ENCODE measurements at regions not wholly inside any gene's neighbourhood (a gene's known extent, or its start where the extent isn't known, plus 50 kb on each side); places are given as distances from the start of the nearest gene placed in this dataset.

- H3K4me1 ChIP-seq: no peaks in the 10 kb centered on the region
- no peaks in the 10 kb centered on the region for H3K27me3 ChIP-seq
- H3K36me3 ChIP-seq: no peaks in the 10 kb centered on the region
- H3K9me3 ChIP-seq: peaks cover 0 to 8% of the 10 kb centered on the region in 2 donors
- H3K27ac ChIP-seq: no peak overlapping the region
- no peak for TF ChIP-seq CTCF (IDR thresholded peaks at IDR 0.05)
- no peak for DNase-seq (ENCODE audit: low spot score)
- H3K4me3 ChIP-seq: no peak overlapping the region
Measured at GRCh38 chr6:95266537-95267258, 310.6 kb upstream of the MANEA start.

GRCh38 chr6:95274686-95275235 lies 302.6 kb upstream of the MANEA start:
- Histone ChIP-seq H3K4me3 (no peak overlapping the region), H3K36me3 (no peaks in the 10 kb centered on the region), H3K27ac (no peak overlapping the region), H3K27me3 (no peaks in the 10 kb centered on the region), H3K9me3 (no peaks in the 10 kb centered on the region), H3K4me1 (no peaks in the 10 kb centered on the region)
- DNase-seq (ENCODE audit: low spot score): no peak
- TF ChIP-seq CTCF (IDR thresholded peaks at IDR 0.05): no peak

- Histone ChIP-seq H3K27me3 (no peaks in the 10 kb centered on the region), H3K36me3 (no peaks in the 10 kb centered on the region), H3K9me3 (no peaks in the 10 kb centered on the region), H3K4me3 (no peak overlapping the region), H3K27ac (no peak overlapping the region), H3K4me1 (no peaks in the 10 kb centered on the region)
- no peak for TF ChIP-seq CTCF (IDR thresholded peaks at IDR 0.05)
- no peak for DNase-seq (ENCODE audit: low spot score)
Measured at GRCh38 chr6:95279616-95280015, 297.7 kb upstream of the MANEA start.

- Histone ChIP-seq H3K4me1 (no peaks in the 10 kb centered on the region), H3K27me3 (no peaks in the 10 kb centered on the region), H3K27ac (no peak overlapping the region), H3K4me3 (no peak overlapping the region), H3K36me3 (no peaks in the 10 kb centered on the region), H3K9me3 (no peaks in the 10 kb centered on the region)
- no peak for DNase-seq (ENCODE audit: low spot score)
- TF ChIP-seq CTCF (IDR thresholded peaks at IDR 0.05): peak in 1 of 2 donors; percentile 58
Measured at GRCh38 chr6:95280686-95281273, 296.6 kb upstream of the MANEA start.

- Histone ChIP-seq H3K36me3 (no peaks in the 10 kb centered on the region), H3K27me3 (no peaks in the 10 kb centered on the region), H3K27ac (no peak overlapping the region), H3K4me1 (no peaks in the 10 kb centered on the region), H3K9me3 (no peaks in the 10 kb centered on the region), H3K4me3 (no peak overlapping the region)
- no peak for TF ChIP-seq CTCF (IDR thresholded peaks at IDR 0.05)
- DNase-seq (ENCODE audit: low spot score): no peak
Measured at GRCh38 chr6:95285881-95286280, 291.5 kb upstream of the MANEA start.
